PFSK-1 (cell line): ENCODE measurements at regions not wholly inside any gene's neighbourhood (a gene's known extent, or its start where the extent isn't known, plus 50 kb on each side); places are given as distances from the start of the nearest gene placed in this dataset.

Experiments used
- FOXP2 ChIP-seq: optimal IDR thresholded peaks from 2 replicates; pipeline ENCODE3; 2011; ENCODE audit warnings: borderline replicate concordance, control low read depth, inconsistent platforms; ENCODE audit not compliant: insufficient read depth; ENCODE audit errors: extremely low read length, extremely low read depth
- POLR2AphosphoS5 ChIP-seq: IDR thresholded peaks from 2 replicates; pipeline ENCODE4 v1.6.1; 2012; ENCODE audit warnings: low read depth, mild to moderate bottlenecking, control low read depth, low read length, moderate library complexity
- SIN3A ChIP-seq: IDR thresholded peaks from 2 replicates; pipeline ENCODE4 v1.6.1; 2012; ENCODE audit warnings: mild to moderate bottlenecking, low read length, moderate library complexity, borderline replicate concordance; ENCODE audit not compliant: insufficient read depth
- TAF1 ChIP-seq: IDR thresholded peaks from 2 replicates; pipeline ENCODE4 v1.6.1; 2012; ENCODE audit warnings: low read length, control low read depth, borderline replicate concordance; ENCODE audit not compliant: insufficient read depth
- TF ChIP-seq, protein P1 (sequence below), 2 experiments: IDR thresholded peaks; 2 replicates each; pipeline versions ENCODE4 v1.6.1 to v1.8.0; 2011 to 2012; ENCODE audit warnings: low read depth in 2 of 2, low read length in 2 of 2, control low read depth in 1 of 2, inconsistent platforms in 1 of 2, mild to moderate bottlenecking in 1 of 2, moderate library complexity in 1 of 2; ENCODE audit not compliant: insufficient read depth in 1 of 2

DNA sequence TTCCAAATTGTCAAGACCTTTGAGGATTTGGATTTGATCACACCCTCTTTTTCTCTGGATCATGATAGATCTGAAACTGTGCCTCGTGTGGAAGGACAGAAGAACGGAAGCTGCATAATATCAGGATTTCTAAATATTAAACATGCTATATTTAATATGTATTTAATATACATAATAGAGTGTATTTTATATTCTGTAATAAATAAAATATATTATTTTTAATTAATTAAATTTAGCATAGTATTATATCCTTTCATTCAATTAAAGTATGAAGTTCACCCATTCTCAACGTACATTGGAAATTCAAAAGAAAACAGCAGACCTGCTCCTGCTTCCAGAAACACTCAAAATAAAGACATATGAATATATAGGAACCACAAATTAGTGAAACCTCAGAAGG, 70.6 kb upstream of the GLIS3 start:
- TF ChIP-seq SIN3A = no peak
- no peak for TF ChIP-seq FOXP2
- no peak for TF ChIP-seq POLR2AphosphoS5
- TF ChIP-seq, protein P1, sequence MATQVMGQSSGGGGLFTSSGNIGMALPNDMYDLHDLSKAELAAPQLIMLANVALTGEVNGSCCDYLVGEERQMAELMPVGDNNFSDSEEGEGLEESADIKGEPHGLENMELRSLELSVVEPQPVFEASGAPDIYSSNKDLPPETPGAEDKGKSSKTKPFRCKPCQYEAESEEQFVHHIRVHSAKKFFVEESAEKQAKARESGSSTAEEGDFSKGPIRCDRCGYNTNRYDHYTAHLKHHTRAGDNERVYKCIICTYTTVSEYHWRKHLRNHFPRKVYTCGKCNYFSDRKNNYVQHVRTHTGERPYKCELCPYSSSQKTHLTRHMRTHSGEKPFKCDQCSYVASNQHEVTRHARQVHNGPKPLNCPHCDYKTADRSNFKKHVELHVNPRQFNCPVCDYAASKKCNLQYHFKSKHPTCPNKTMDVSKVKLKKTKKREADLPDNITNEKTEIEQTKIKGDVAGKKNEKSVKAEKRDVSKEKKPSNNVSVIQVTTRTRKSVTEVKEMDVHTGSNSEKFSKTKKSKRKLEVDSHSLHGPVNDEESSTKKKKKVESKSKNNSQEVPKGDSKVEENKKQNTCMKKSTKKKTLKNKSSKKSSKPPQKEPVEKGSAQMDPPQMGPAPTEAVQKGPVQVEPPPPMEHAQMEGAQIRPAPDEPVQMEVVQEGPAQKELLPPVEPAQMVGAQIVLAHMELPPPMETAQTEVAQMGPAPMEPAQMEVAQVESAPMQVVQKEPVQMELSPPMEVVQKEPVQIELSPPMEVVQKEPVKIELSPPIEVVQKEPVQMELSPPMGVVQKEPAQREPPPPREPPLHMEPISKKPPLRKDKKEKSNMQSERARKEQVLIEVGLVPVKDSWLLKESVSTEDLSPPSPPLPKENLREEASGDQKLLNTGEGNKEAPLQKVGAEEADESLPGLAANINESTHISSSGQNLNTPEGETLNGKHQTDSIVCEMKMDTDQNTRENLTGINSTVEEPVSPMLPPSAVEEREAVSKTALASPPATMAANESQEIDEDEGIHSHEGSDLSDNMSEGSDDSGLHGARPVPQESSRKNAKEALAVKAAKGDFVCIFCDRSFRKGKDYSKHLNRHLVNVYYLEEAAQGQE (IDR thresholded peaks at IDR 0.05; ENCODE audit: insufficient read depth in 1 of 2, low read depth in 2 of 2, low read length in 2 of 2) = no peak
- no peak for TF ChIP-seq TAF1

DNA sequence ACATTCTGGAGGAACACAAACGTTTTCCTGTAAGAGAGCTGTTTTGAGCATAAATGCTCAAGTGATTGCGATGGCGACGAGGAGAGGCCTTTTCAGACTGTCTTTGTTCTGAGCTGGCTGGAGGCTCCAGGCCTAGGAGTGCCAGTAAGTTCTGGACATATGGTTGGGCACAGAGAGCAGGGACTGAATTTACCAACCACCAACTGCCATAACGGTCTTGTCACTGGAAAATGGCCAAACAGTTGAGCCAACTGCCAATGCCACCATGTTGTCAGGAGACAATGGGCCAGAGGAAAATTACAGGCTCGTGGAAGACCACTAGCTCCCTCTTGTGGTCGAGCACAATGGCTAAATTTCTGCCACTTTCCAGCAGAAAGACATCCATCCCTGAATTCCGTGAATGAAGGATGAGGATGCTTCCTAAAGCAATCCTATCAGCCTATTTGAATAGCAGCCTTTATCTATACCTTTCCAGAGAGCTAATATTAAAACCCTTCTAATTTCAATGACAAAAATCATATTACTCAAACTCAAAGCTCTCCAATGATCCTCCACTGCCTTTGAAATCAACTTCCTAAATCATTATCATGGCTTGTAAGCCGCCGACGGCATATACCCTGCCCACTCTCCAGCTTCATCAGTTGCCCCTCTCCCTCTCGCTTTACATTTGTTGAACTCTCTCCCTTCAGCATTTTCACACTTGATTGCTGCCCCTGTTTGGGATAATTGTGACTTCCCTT, 66.9 kb upstream of the GLIS3 start:
- TF ChIP-seq TAF1 = no peak
- TF ChIP-seq, protein P1 (IDR thresholded peaks at IDR 0.05; ENCODE audit: insufficient read depth in 1 of 2, low read depth in 2 of 2, low read length in 2 of 2) = no peak
- TF ChIP-seq SIN3A = no peak
- TF ChIP-seq POLR2AphosphoS5 = no peak
- TF ChIP-seq FOXP2 = no peak

- TF ChIP-seq SIN3A = no peak
- no peak for TF ChIP-seq FOXP2
- TF ChIP-seq TAF1 = no peak
- no peak for TF ChIP-seq POLR2AphosphoS5
- TF ChIP-seq, protein P1 (IDR thresholded peaks at IDR 0.05; ENCODE audit: insufficient read depth in 1 of 2, low read depth in 2 of 2, low read length in 2 of 2) = no peak
Observed at GRCh38 chr9:4365055-4365454, 65.2 kb upstream of the GLIS3 start.

DNA sequence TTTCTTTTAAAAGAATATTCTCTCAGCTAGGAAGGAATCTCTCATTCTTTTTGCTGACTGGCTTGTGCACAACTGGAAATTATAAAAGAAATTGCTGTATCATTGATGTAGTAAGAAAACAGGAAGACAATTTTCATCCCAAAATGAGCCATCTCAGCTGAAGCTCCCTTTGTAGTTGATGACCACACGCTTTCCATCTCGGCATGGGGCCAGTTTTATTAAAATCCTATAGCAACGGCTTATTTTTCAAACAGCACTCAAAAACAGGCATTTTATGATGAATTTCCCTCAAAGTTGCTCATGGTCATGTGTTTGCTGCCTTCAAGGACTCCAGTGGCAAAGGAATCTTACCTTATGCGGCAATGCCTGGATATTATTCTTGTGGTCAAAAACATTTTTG, 62.4 kb upstream of the GLIS3 start:
- TF ChIP-seq FOXP2 = no peak

DNA sequence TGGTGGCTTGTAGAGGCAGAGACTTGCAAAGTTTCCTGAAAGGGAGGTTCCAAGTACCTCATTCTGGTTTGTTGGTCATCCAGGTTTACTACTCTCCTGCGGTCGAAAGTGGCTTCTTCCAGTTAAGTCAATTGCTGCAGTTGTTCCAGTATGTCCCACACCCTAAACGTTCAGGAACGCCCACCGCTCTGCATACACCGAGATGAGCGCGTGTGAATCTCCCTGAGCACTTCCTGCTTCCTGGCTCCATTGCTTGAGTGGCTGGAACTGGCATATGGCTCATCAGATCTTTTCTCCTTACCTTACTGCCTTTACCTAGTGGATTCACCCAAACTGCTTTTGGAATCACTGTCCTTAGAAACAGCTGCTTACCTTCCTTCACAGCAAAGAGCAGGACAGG, 59.1 kb upstream of the GLIS3 start:
- TF ChIP-seq SIN3A (no peak), FOXP2 (no peak)

DNA sequence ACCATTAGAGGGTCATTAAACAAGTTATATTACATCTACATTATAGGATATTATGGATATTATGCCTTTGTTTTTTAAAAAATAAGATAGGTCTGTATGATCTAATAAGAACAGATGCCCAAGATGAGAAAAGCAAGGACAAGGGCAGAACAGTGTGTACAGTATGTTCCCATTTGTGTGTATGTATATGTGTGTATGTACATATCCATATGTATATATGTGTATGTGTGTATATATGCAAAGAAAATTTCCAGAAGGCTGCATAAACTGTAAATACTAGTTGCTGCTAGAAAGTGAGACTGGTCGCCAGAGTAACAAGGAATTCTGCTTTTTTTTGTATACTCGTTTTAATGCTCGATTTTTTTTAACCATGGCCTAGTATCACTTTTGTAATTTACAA, 58.1 kb upstream of the GLIS3 start:
- no peak for TF ChIP-seq FOXP2
- no peak for TF ChIP-seq SIN3A
- no peak for TF ChIP-seq POLR2AphosphoS5
- TF ChIP-seq TAF1 = no peak
- TF ChIP-seq, protein P1 (IDR thresholded peaks at IDR 0.05; ENCODE audit: insufficient read depth in 1 of 2, low read depth in 2 of 2, low read length in 2 of 2) = no peak
